NCI-H2227 (cell line): ENCODE measurements at regions not wholly inside any gene's neighbourhood (a gene's known extent, or its start where the extent isn't known, plus 50 kb on each side); places are given as distances from the start of the nearest gene placed in this dataset.

Experiments
- DNase-seq: peaks from one replicate; lab custom pipeline; 2025; ENCODE audit not compliant: unreplicated experiment; lab: John Stamatoyannopoulos, UW

GRCh38 chr9:19732441-19732951, 56.3 kb downstream of the SLC24A2 start:
- peak; percentile 80 for DNase-seq

DNA sequence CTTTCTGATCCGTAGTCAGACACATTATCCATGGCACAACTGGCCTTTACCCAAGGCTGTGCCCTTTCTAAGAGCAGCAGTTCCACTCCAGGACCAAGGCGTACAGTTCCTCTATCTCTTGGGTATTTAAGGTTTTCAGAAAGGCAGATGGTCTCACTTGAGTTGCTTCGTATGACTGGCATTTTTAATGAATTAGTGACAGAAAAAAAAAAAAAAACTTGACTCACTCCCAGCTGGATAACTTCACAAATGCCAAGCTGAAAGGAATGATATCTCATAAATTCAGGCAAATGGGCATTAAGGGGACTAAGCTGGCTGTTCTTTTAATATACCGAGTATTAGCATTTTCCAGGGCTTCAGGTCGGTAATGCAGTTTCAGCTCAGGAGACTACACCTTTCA, 60.7 kb downstream of the SLC24A2 start:
- DNase-seq, result no peak

DNA sequence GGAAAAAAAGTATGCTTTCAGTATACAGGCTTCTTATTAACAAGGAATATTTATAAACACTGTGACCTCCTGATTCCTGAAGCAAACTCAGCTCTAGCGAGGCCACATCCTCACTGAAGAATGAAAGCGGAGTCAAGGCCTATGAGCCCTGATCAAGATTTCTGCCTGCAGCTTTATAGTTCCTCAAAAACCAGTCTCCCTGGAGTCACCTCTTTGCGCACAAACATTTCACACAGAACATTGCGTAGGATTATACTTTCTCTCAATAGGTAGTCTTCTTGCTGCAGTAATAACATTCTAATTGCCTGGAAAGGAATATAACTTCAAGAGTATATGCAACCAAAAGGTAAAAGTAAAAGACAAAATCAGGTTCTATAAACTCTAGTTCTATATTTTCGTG, 62.9 kb downstream of the SLC24A2 start:
- no peak for DNase-seq

GRCh38 chr9:19720377-19720776, 68.5 kb downstream of the SLC24A2 start:
- no peak for DNase-seq

DNA sequence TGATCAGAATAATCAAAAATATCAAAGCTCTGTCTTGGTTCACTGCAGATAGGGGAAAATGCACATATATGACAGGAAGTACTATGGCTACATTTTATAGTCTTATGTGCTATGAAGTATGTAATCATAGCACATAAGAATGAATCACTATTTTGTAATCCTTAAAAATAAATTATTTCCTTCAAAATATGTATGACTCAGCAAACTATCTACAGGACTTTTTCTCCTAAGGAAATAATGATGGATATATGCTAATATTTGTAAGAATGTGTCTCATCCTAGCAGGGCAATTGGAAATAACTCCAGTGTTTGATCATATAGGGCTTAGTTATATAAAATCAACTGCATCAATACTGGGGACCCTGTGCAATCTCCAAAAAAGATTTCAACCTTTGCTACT, 85.1 kb downstream of the SLC24A2 start:
- no peak for DNase-seq

DNA sequence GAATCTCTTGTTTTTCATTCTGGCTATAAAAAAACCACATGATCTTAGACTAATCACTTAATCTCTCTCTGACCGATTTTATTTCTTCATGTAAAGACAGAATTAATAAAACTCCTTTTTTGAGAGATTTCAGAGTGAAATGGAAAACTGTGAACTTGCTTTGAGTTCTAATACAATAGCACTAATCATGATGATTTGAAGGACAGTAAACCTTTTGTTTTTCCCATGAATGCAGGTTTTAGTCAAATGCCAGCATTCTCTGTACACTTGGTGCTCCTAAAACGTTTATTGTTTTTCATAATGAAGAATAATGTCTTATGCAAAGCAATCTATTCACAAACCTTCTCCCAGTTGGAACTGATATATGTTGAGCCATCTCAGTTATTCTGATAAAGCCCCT, 86.8 kb downstream of the SLC24A2 start:
- no peak for DNase-seq

GRCh38 chr9:19701274-19701673, 87.6 kb downstream of the SLC24A2 start:
- no peak for DNase-seq

GRCh38 chr9:19700699-19701098, 88.1 kb downstream of the SLC24A2 start:
- no peak for DNase-seq

GRCh38 chr9:19699756-19700155, 89.1 kb downstream of the SLC24A2 start:
- DNase-seq, result no peak

DNA sequence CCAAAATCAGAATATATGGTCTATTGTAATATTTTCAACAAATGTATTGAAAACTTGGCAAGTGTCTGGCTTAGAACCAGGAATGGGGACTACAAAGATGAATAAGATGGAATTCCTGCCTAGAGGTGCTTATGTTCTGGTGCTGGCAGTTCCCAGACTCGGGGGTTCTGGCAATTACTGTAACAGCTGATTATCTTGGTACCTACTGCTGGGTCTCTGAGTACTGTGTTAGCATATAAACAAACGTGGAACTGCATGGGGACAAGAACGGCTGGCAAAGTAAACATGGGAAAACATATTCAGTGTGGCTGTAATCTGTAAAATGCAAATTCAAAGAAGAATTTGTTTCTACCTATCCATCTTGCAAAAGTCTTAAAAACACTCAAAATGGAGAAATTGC, 89.9 kb downstream of the SLC24A2 start:
- DNase-seq, result no peak

- no peak for DNase-seq
Observed at GRCh38 chr9:19694601-19695000, 94.2 kb downstream of the SLC24A2 start.

- DNase-seq, result no peak
Observed at GRCh38 chr9:19690128-19690527, 98.7 kb downstream of the SLC24A2 start.

GRCh38 chr9:19689328-19690101, 99.3 kb downstream of the SLC24A2 start:
- DNase-seq, result no peak

- no peak for DNase-seq
Observed at GRCh38 chr9:19683715-19684114, 105.1 kb downstream of the SLC24A2 start.

DNA sequence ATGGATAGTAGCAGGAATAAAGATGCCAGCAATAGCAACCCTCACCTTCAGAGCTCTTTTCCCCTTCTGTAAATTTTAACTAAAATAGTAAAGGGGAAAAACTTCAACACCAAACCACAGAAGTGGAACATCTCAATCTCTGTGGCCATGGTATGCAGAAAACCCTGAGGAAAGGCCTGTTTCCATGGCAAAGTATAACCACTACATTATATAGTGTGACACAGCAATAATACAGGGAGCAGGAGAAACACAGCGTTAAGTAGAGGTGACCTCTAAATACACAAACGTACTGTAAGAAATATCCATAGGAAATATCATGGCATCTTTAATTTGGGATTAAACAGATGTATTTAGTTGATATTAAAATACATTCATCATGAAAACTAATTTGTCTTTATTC, 106.4 kb downstream of the SLC24A2 start:
- DNase-seq, result no peak

DNA sequence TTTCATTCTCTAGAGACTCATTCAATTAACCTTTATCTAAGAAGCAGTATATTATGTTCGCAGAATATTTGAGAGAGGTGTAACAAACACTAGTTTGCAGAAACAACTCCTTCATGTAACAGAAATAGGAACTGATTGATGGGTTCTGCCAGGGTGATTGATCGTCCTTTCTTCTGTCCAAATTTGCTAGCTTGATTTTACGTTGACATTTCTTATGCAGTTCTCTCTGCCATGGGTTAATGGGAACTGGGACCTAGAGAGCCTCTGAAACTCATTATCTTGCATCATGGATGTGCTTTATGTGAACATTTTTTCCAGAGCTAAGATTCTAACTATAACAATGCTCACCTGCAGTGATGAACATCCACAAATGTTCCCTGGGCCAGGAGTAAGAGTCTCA, 107.0 kb downstream of the SLC24A2 start:
- DNase-seq, result no peak

DNA sequence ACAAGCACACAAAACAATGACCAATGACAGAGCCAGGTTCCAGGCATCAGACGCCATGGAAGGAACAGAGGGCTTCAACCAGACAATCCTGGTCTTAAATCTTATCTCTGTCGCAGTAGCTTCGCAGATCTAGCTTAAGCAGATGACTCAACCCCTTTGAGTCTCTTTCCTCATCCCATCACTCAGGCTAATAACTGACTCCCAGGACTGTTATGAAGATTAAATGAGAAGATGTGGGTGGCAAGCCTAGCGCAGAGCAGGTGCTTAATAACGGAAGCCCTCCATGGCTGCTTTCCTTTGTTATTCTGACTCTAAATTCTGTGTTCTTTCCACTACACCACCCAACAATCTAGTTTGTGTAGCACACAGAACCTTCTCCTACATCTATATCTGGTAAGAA, 110.9 kb downstream of the SLC24A2 start:
- no peak for DNase-seq

DNA sequence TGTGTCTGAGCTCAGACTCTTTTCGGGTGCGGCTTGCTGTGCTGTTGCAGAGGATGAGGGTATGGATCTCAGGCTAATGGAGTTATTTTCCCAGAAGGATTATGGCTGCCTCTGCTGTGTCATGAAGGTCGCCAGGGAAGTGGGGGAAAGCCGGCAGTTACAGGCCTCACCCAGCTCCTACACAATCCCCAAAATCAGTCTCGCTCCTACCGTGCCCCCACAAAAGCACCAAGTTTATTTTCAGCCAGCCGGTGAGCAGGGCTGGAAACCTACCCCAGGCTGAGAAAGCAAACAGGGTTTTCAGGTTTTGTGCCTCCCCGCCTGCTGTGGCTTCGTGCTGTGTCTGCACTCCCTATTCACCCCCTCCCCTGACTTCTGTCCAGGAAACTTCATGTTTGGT, 113.3 kb downstream of the SLC24A2 start:
- DNase-seq, result no peak

DNA sequence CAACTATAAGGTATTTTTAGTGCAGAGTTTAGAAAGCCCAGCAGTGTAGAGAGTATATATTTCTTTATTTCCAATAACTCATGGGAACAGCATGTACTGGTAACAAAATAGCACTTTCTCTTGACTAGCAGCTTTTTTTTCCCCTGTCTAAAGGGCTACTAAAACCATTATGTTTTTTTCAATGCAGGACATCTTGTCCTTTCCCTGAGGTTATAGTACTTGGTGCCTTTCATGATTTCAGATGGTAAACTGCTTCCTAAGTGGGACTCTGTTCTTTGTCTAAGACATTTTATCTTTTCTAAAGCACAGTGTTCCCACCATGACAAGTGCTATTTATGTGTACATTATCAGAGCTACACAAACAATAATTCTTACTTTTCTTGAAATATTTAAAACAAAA, 122.3 kb downstream of the SLC24A2 start:
- no peak for DNase-seq

DNA sequence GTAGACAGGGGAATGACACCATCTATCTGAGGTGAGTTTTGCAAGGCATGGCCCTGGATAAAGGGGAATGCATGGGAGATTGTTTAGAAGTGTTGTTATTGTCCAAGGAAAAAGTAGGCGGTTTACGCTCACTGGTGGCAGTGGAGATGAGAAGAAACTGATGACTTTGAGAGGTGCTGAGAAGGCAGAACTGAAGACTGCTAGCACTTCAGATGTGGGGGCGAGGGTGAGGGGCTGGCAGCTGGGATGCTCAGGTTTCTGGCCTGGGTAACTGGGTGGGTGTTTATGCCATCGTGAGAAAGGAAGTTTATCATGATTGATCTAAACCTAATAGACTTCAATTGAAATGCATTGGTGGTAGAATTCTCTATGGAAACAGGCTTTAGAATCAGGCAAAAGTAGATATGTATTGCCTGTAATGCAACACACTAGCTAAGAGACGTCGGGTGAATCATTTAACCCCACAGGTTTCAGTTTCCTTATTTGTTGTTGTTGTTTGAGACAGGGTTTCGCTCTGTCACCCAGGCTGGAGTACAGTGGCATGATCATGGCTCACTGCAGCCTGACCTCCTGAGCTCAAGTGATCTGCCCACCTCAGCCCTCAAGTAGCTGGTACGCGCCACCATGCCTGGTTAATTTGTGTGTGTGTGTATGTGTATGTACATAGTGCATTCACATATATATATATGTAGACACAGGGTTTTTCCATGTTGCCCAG, 123.5 kb downstream of the SLC24A2 start:
- DNase-seq, result no peak

GRCh38 chr9:19663570-19663969, 125.3 kb downstream of the SLC24A2 start:
- DNase-seq, result no peak

DNA sequence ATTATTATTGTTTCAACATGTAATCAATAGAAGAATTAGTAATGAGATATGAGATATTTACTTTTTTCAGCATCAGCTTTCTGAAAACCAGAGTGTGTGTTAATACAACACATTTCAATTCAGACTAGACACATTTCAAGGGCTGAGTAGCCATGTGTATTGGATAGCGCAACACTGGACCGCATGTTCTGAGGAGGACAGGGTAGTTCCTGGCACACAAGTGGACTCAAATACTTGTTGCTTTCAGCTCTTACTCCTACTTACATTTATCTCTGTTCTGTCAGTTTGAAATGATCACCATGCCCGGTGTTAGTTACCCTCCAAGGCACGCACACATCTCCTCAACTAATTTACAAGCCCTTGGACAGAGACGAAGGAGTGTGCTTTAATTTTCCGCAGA, 126.6 kb downstream of the SLC24A2 start:
- DNase-seq, result no peak
